ENCODE measurements at regions not wholly inside any gene's neighbourhood (a gene's known extent, or its start where the extent isn't known, plus 50 kb on each side); places are given as distances from the start of the nearest gene placed in this dataset.

GRCh38 chr7:53812135-53812534 lies 730.0 kb upstream of the VSTM2A start:
- BruUV-seq (replicated peaks): no TSS peak
- Histone ChIP-seq H2AFZ (ENCODE audit: low read length) (no peak overlapping the region), H3K4me2 (ENCODE audit: low read depth, low read length) (no peak overlapping the region), H3K27ac (ENCODE audit: extremely low read length, insufficient read depth, low read length) (no peak overlapping the region), H3K27me3 (ENCODE audit: control insufficient read depth in 1 of 2, insufficient read depth in 2 of 2, low read length in 2 of 2) (no peaks in the 10 kb centered on the region), H3K9me3 (ENCODE audit: low read length) (peaks cover 73% of the 10 kb centered on the region), H3K4me1 (ENCODE audit: insufficient read depth, low read length) (no peaks in the 10 kb centered on the region), H4K20me1 (ENCODE audit: insufficient read depth, low read length) (no peaks in the 10 kb centered on the region), H3K36me3 (replicated peaks in 1 of 2; ENCODE audit: control insufficient read depth in 1 of 2, insufficient read depth in 2 of 2, low read length in 2 of 2) (no peaks in the 10 kb centered on the region), H3K9ac (ENCODE audit: insufficient read depth, low read depth, low read length) (no peak overlapping the region), H3K79me2 (ENCODE audit: insufficient read depth, low read length) (no peaks in the 10 kb centered on the region), H3K4me3 (replicated peaks in 1 of 3; ENCODE audit: insufficient read depth in 1 of 3, low read depth in 2 of 3, low read length in 3 of 3) (no peak overlapping the region)
- ChIA-PET CTCF (ENCODE audit: low intra/inter-chr PET ratio, low total read pairs) (no interaction called here), POLR2A (no interaction called here)
- in situ Hi-C loops (cut with HindIII; ENCODE audit: extremely low pct_ligation_motif_present, low pct_unique_long_range_greater_than_20kb) (no loop called here), intact Hi-C loops (cut with micrococcal nuclease; ENCODE audit: unreplicated experiment) (no loop called here)
- DNase-seq (ENCODE audit: low spot score) (no peak), FAIRE-seq (no peak), ATAC-seq (no peak)
- TF ChIP-seq ZNF773 (CRISPR knock-in tag; IDR thresholded peaks at IDR 0.05; ENCODE audit: borderline replicate concordance) (no peak), TOPORS (CRISPR knock-in tag; IDR thresholded peaks at IDR 0.05) (no peak), FOXO1 (CRISPR knock-in tag; IDR thresholded peaks at IDR 0.05) (no peak), HNRNPL (IDR thresholded peaks at IDR 0.05; ENCODE audit: low read depth, low read length) (no peak)
- WGBS (ENCODE audit: low lambda C conversion rate): 61% methylated on average over 14 of the region's 16 CpGs

- BruUV-seq (replicated peaks): no TSS peak
- TF ChIP-seq ZSCAN29 (CRISPR knock-in tag; conservative IDR thresholded peaks at IDR 0.05) (no peak), CCDC6 (CRISPR knock-in tag; IDR thresholded peaks at IDR 0.05) (no peak), XRCC5 (optimal IDR thresholded peaks at IDR 0.05; ENCODE audit: low read length) (no peak), ZSCAN12 (CRISPR knock-in tag; IDR thresholded peaks at IDR 0.05) (no peak), ZNF124 (CRISPR knock-in tag; IDR thresholded peaks at IDR 0.05) (no peak), KAT2B (IDR thresholded peaks at IDR 0.05; ENCODE audit: borderline replicate concordance, low read depth, low read length) (no peak), JUND (CRISPR knock-in tag; IDR thresholded peaks at IDR 0.05) (no peak), AHDC1 (CRISPR knock-in tag; IDR thresholded peaks at IDR 0.05; ENCODE audit: borderline replicate concordance) (no peak), ZNF570 (CRISPR knock-in tag; IDR thresholded peaks at IDR 0.05; ENCODE audit: borderline replicate concordance) (no peak), HES4 (CRISPR knock-in tag; IDR thresholded peaks at IDR 0.05; ENCODE audit: borderline replicate concordance) (no peak)
- TF ChIP-seq, protein P1, sequence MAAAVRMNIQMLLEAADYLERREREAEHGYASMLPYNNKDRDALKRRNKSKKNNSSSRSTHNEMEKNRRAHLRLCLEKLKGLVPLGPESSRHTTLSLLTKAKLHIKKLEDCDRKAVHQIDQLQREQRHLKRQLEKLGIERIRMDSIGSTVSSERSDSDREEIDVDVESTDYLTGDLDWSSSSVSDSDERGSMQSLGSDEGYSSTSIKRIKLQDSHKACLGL (CRISPR knock-in tag; IDR thresholded peaks at IDR 0.05): no peak
Measured at GRCh38 chr7:53835301-53835700, 706.9 kb upstream of the VSTM2A start.

More at GRCh38 chr7:53835301-53835700, 706.9 kb upstream of the VSTM2A start:
- H2AFZ ChIP-seq (ENCODE audit: low read length): no peak overlapping the region
- no peak for ATAC-seq
- H3K9me3 ChIP-seq (ENCODE audit: low read length): peaks cover 84% of the 10 kb centered on the region
- POLR2A ChIA-PET: no interaction called here
- no peak overlapping the region for H3K4me2 ChIP-seq (ENCODE audit: low read depth, low read length)
- H3K27me3 ChIP-seq (ENCODE audit: control insufficient read depth in 1 of 2, insufficient read depth in 2 of 2, low read length in 2 of 2): no peaks in the 10 kb centered on the region
- FAIRE-seq: no peak
- H3K27ac ChIP-seq (ENCODE audit: extremely low read length, insufficient read depth, low read length): no peak overlapping the region
- no peaks in the 10 kb centered on the region for H3K4me1 ChIP-seq (ENCODE audit: insufficient read depth, low read length)
- intact Hi-C loops (cut with micrococcal nuclease; ENCODE audit: unreplicated experiment): no loop called here
- in situ Hi-C loops (cut with HindIII; ENCODE audit: extremely low pct_ligation_motif_present, low pct_unique_long_range_greater_than_20kb): no loop called here
- no peaks in the 10 kb centered on the region for H3K36me3 ChIP-seq (replicated peaks in 1 of 2; ENCODE audit: control insufficient read depth in 1 of 2, insufficient read depth in 2 of 2, low read length in 2 of 2)
- no peaks in the 10 kb centered on the region for H4K20me1 ChIP-seq (ENCODE audit: insufficient read depth, low read length)
- H3K79me2 ChIP-seq (ENCODE audit: insufficient read depth, low read length): no peaks in the 10 kb centered on the region
- no peak for DNase-seq (ENCODE audit: low spot score)
- no peak overlapping the region for H3K9ac ChIP-seq (ENCODE audit: insufficient read depth, low read depth, low read length)
- no peak overlapping the region for H3K4me3 ChIP-seq (replicated peaks in 1 of 3; ENCODE audit: insufficient read depth in 1 of 3, low read depth in 2 of 3, low read length in 3 of 3)
- CTCF ChIA-PET (ENCODE audit: low intra/inter-chr PET ratio, low total read pairs): no interaction called here
- no CpG with 5 or more reads among the region's 3 CpGs for WGBS (ENCODE audit: low lambda C conversion rate)
